SU-DHL-6 (cell line): ENCODE measurements at regions not wholly inside any gene's neighbourhood (a gene's known extent, or its start where the extent isn't known, plus 50 kb on each side); places are given as distances from the start of the nearest gene placed in this dataset.

ENCODE experiments used
- H2AFZ ChIP-seq: fragments of 200-600 bp; sonication (generic); 2 replicates; pipeline ENCODE4 v1.6.1; 2014; ENCODE audit warnings: low read depth, mild to moderate bottlenecking, moderate library complexity, mixed read lengths, antibody characterized with exemption, low read length; ENCODE audit not compliant: severe bottlenecking
- H3F3A ChIP-seq: fragments of 200-600 bp; shearing (Covaris generic); 2 replicates; pipeline ENCODE4 v1.6.0; 2016; ENCODE audit warnings: antibody characterized with exemption, mild to moderate bottlenecking; ENCODE audit not compliant: insufficient read depth
- H3K27ac ChIP-seq: fragments of 200-600 bp; sonication (generic); 2 replicates; pipeline ENCODE4 v1.5.1; 2016; ENCODE audit warnings: low read depth, mild to moderate bottlenecking, low read length, moderate library complexity, mixed read lengths
- H3K27me3 ChIP-seq: fragments of 200-600 bp; sonication (generic), shearing (Covaris generic); 2 replicates; pipeline ENCODE4 v1.6.0; 2014; ENCODE audit warnings: mild to moderate bottlenecking, low read length
- H3K36me3 ChIP-seq: fragments of 200-600 bp; sonication (generic); 2 replicates; pipeline ENCODE4 v1.6.1; 2014; ENCODE audit warnings: mild to moderate bottlenecking, low read length, mixed read lengths
- H3K4me2 ChIP-seq: fragments of 300-600, 200-600 bp; shearing (Covaris generic), sonication (generic); 2 replicates; pipeline ENCODE4 v1.6.0; 2014; ENCODE audit warnings: low read length, low read depth, mild to moderate bottlenecking; ENCODE audit not compliant: poor library complexity, severe bottlenecking
- H3K4me3 ChIP-seq: fragments of 200-600 bp; sonication (generic); 2 replicates; pipeline ENCODE4 v1.5.1; 2014; ENCODE audit warnings: antibody characterized with exemption, low read length, mild to moderate bottlenecking, mixed read lengths; ENCODE audit not compliant: insufficient read depth, poor library complexity, severe bottlenecking
- H3K79me2 ChIP-seq: fragments of 200-600 bp; sonication (generic); 2 replicates; pipeline ENCODE4 v1.6.1; 2014; ENCODE audit warnings: mild to moderate bottlenecking, low read length, moderate library complexity; ENCODE audit not compliant: insufficient read depth
- H3K9ac ChIP-seq: fragments of 200-600 bp; sonication (generic); 2 replicates; pipeline ENCODE4 v1.7.0; 2014; ENCODE audit warnings: mild to moderate bottlenecking, low read length
- H3K9me2 ChIP-seq: fragments of 200-600 bp; sonication (generic); replicated peaks from 2 replicates; pipeline ENCODE4 v1.6.1; 2014; ENCODE audit warnings: low read length; ENCODE audit not compliant: insufficient read depth
- H3K9me3 ChIP-seq: fragments of 200-600 bp; sonication (generic); 2 replicates; pipeline ENCODE4 v1.6.1; 2014; ENCODE audit warnings: low read length, mixed read lengths; ENCODE audit not compliant: insufficient read depth
- H4K20me1 ChIP-seq: fragments of 200-600 bp; sonication (generic); 2 replicates; pipeline ENCODE4 v1.6.1; 2014; ENCODE audit warnings: low read depth, mild to moderate bottlenecking, antibody characterized with exemption, low read length, moderate library complexity, mixed read lengths
- CTCF ChIP-seq: fragments of 200-600 bp; sonication (generic); IDR thresholded peaks from one replicate; pipeline ENCODE4 v1.5.1; 2017; ENCODE audit warnings: antibody characterized with exemption, mild to moderate bottlenecking, low read length, moderate library complexity; ENCODE audit not compliant: insufficient read depth, poor library complexity, severe bottlenecking
- EZH2phosphoT487 ChIP-seq: fragments of 200-600 bp; sonication (generic), shearing (Covaris generic); conservative IDR thresholded peaks from 2 replicates; pipeline ENCODE4 v1.6.1; 2018; ENCODE audit warnings: mild to moderate bottlenecking, antibody characterized with exemption, low read length, moderate library complexity, mixed read lengths

- no peak overlapping the region for H3K9ac ChIP-seq
- H3K36me3 ChIP-seq: no peaks in the 10 kb centered on the region
- no peak overlapping the region for H3K4me2 ChIP-seq
- H3K4me3 ChIP-seq: no peak overlapping the region
- H3K9me3 ChIP-seq: no peaks in the 10 kb centered on the region
- no peaks in the 10 kb centered on the region for H3K9me2 ChIP-seq
- no peak overlapping the region for H2AFZ ChIP-seq
- H3K27me3 ChIP-seq: no peaks in the 10 kb centered on the region
- TF ChIP-seq EZH2phosphoT487 (no peak), CTCF (no peak)
- no peak overlapping the region for H3K27ac ChIP-seq
- H3F3A ChIP-seq: no peaks in the 10 kb centered on the region
- H4K20me1 ChIP-seq: no peaks in the 10 kb centered on the region
- H3K79me2 ChIP-seq: no peaks in the 10 kb centered on the region
Observed at GRCh38 chrX:20521222-20521621, 254.5 kb upstream of the RPS6KA3 start.

GRCh38 chrX:20519826-20520225, 253.1 kb upstream of the RPS6KA3 start:
- H3K79me2 ChIP-seq: no peaks in the 10 kb centered on the region
- no peaks in the 10 kb centered on the region for H3K9me3 ChIP-seq
- TF ChIP-seq CTCF (no peak), EZH2phosphoT487 (no peak)
- H3K4me2 ChIP-seq: no peak overlapping the region
- no peaks in the 10 kb centered on the region for H4K20me1 ChIP-seq
- no peak overlapping the region for H3K27ac ChIP-seq
- H3K36me3 ChIP-seq: no peaks in the 10 kb centered on the region
- no peak overlapping the region for H3K9ac ChIP-seq
- H3K27me3 ChIP-seq: no peaks in the 10 kb centered on the region
- no peaks in the 10 kb centered on the region for H3F3A ChIP-seq
- H3K9me2 ChIP-seq: no peaks in the 10 kb centered on the region
- H3K4me3 ChIP-seq: no peak overlapping the region
- H2AFZ ChIP-seq: no peak overlapping the region

- Histone ChIP-seq H3K27ac (no peak overlapping the region), H4K20me1 (no peaks in the 10 kb centered on the region), H3K4me3 (no peak overlapping the region), H3K36me3 (no peaks in the 10 kb centered on the region), H3K4me2 (no peak overlapping the region), H3K79me2 (no peaks in the 10 kb centered on the region), H2AFZ (no peak overlapping the region), H3K9me2 (no peaks in the 10 kb centered on the region), H3K27me3 (no peaks in the 10 kb centered on the region), H3K9ac (no peak overlapping the region), H3K9me3 (no peaks in the 10 kb centered on the region), H3F3A (no peaks in the 10 kb centered on the region)
- TF ChIP-seq CTCF (no peak), EZH2phosphoT487 (no peak)
Observed at GRCh38 chrX:20519146-20519545, 252.4 kb upstream of the RPS6KA3 start.
